ENCODE measurements at regions not wholly inside any gene's neighbourhood (a gene's known extent, or its start where the extent isn't known, plus 50 kb on each side); places are given as distances from the start of the nearest gene placed in this dataset.

- H3K27ac ChIP-seq (ENCODE audit: low read depth, low read length), result no peak overlapping the region
- no peaks in the 10 kb centered on the region for H3K9me3 ChIP-seq (ENCODE audit: control insufficient read depth, insufficient read depth, low read depth, low read length)
- H3K27me3 ChIP-seq (ENCODE audit: control insufficient read depth, insufficient read depth, low read length), result no peaks in the 10 kb centered on the region
- no peaks in the 10 kb centered on the region for H3K36me3 ChIP-seq (ENCODE audit: control insufficient read depth, insufficient read depth, low read length)
- H3K4me3 ChIP-seq (ENCODE audit: low read depth, low read length), result no peak overlapping the region
- no peak overlapping the region for H3K9ac ChIP-seq (ENCODE audit: low read length)
- H3K4me1 ChIP-seq (ENCODE audit: control insufficient read depth, insufficient read depth, low read length), result no peaks in the 10 kb centered on the region
Measured at GRCh38 chr2:129101186-129101585, 782.5 kb upstream of the HS6ST1 start.

DNA sequence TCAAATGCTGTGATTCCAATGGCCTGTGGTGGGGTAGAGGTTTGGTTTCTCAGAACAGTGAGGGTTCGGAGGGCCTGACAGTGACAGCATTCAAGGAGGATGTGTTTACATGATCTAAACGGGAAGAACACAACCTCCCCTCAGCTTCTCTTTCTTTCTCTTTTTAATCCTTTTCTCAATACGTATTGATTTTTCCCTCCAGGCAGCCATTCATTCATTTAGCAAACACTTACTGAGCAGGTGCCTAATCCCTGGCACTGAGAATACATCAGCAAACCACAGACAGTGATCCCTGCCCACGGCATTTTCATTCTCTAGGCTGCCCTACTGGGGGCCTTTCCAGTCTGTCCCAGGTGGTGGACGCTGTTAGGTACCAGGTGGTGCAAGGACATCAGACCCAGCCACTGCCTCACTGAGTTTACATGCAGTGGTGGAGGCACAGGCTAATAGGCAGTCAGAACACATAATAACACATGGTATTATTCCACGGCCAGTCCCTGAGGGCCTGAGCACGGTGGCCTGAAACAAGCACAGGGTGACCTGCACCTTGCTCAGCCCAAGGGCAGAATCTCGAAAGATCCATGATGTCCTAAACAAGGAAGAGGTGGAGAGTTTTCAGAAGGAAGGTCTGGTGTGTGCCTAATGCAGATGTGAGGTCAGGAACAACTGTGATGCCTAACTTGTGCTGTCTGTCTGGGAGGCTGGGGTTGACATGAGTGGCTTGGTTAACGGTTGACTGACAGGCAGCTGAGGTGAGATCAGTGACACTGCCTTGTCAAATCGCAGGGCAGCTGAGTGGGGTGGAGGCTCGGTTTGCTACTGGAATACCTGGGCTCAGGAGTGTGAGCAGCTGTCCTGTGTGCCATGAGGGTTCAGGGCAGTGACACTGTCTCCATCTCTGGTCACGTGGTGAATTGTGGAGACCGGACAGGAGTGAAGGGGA, 785.5 kb upstream of the HS6ST1 start:
- Histone ChIP-seq H3K36me3 (ENCODE audit: control insufficient read depth, insufficient read depth, low read length) (no peaks in the 10 kb centered on the region), H3K4me3 (ENCODE audit: low read depth, low read length) (no peak overlapping the region), H3K9ac (ENCODE audit: low read length) (no peak overlapping the region), H3K27me3 (ENCODE audit: control insufficient read depth, insufficient read depth, low read length) (no peaks in the 10 kb centered on the region), H3K27ac (ENCODE audit: low read depth, low read length) (no peak overlapping the region), H3K4me1 (ENCODE audit: control insufficient read depth, insufficient read depth, low read length) (no peaks in the 10 kb centered on the region), H3K9me3 (ENCODE audit: control insufficient read depth, insufficient read depth, low read depth, low read length) (no peaks in the 10 kb centered on the region)

GRCh38 chr2:129112181-129112580, 793.5 kb upstream of the HS6ST1 start:
- Histone ChIP-seq H3K27me3 (ENCODE audit: control insufficient read depth, insufficient read depth, low read length) (no peaks in the 10 kb centered on the region), H3K4me3 (ENCODE audit: low read depth, low read length) (no peak overlapping the region), H3K4me1 (ENCODE audit: control insufficient read depth, insufficient read depth, low read length) (no peaks in the 10 kb centered on the region), H3K9me3 (ENCODE audit: control insufficient read depth, insufficient read depth, low read depth, low read length) (no peaks in the 10 kb centered on the region), H3K9ac (ENCODE audit: low read length) (no peak overlapping the region), H3K36me3 (ENCODE audit: control insufficient read depth, insufficient read depth, low read length) (no peaks in the 10 kb centered on the region), H3K27ac (ENCODE audit: low read depth, low read length) (no peak overlapping the region)

GRCh38 chr2:129113776-129114175, 795.1 kb upstream of the HS6ST1 start:
- H3K9ac ChIP-seq (ENCODE audit: low read length), result no peak overlapping the region
- H3K27ac ChIP-seq (ENCODE audit: low read depth, low read length), result no peak overlapping the region
- no peaks in the 10 kb centered on the region for H3K4me1 ChIP-seq (ENCODE audit: control insufficient read depth, insufficient read depth, low read length)
- no peaks in the 10 kb centered on the region for H3K9me3 ChIP-seq (ENCODE audit: control insufficient read depth, insufficient read depth, low read depth, low read length)
- H3K27me3 ChIP-seq (ENCODE audit: control insufficient read depth, insufficient read depth, low read length), result no peaks in the 10 kb centered on the region
- no peak overlapping the region for H3K4me3 ChIP-seq (ENCODE audit: low read depth, low read length)
- no peaks in the 10 kb centered on the region for H3K36me3 ChIP-seq (ENCODE audit: control insufficient read depth, insufficient read depth, low read length)

- H3K4me1 ChIP-seq (ENCODE audit: control insufficient read depth, insufficient read depth, low read length), result no peaks in the 10 kb centered on the region
- H3K9me3 ChIP-seq (ENCODE audit: control insufficient read depth, insufficient read depth, low read depth, low read length), result no peaks in the 10 kb centered on the region
- H3K4me3 ChIP-seq (ENCODE audit: low read depth, low read length), result no peak overlapping the region
- H3K36me3 ChIP-seq (ENCODE audit: control insufficient read depth, insufficient read depth, low read length), result no peaks in the 10 kb centered on the region
- H3K27me3 ChIP-seq (ENCODE audit: control insufficient read depth, insufficient read depth, low read length), result no peaks in the 10 kb centered on the region
- no peak overlapping the region for H3K27ac ChIP-seq (ENCODE audit: low read depth, low read length)
- no peak overlapping the region for H3K9ac ChIP-seq (ENCODE audit: low read length)
Measured at GRCh38 chr2:129117434-129117833, 798.8 kb upstream of the HS6ST1 start.

DNA sequence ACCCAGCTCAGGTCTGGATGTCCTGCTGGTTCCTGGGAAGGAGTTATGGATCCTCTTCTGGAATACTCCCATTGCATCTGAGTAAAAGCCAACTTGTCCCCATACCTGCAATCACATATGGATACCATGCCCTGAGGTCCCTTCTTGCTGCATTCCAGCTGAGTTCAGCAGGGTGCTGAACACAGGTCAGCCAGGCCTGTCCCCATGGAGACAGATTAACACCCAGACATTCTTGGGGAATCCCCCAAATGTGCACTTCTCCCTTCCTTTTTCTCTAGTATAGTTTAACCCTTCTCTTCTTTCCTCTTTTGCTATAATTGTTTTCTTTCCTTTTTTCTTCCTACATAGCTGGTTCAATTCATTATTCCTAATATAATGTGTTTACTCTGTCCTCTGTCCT, 799.6 kb upstream of the HS6ST1 start:
- Histone ChIP-seq H3K9me3 (ENCODE audit: control insufficient read depth, insufficient read depth, low read depth, low read length) (no peaks in the 10 kb centered on the region), H3K27ac (ENCODE audit: low read depth, low read length) (no peak overlapping the region), H3K27me3 (ENCODE audit: control insufficient read depth, insufficient read depth, low read length) (no peaks in the 10 kb centered on the region), H3K4me3 (ENCODE audit: low read depth, low read length) (no peak overlapping the region), H3K36me3 (ENCODE audit: control insufficient read depth, insufficient read depth, low read length) (no peaks in the 10 kb centered on the region), H3K4me1 (ENCODE audit: control insufficient read depth, insufficient read depth, low read length) (no peaks in the 10 kb centered on the region), H3K9ac (ENCODE audit: low read length) (no peak overlapping the region)

- Histone ChIP-seq H3K4me3 (ENCODE audit: low read depth, low read length) (no peak overlapping the region), H3K9ac (ENCODE audit: low read length) (no peak overlapping the region), H3K4me1 (ENCODE audit: control insufficient read depth, insufficient read depth, low read length) (no peaks in the 10 kb centered on the region), H3K27ac (ENCODE audit: low read depth, low read length) (no peak overlapping the region), H3K9me3 (ENCODE audit: control insufficient read depth, insufficient read depth, low read depth, low read length) (peaks cover 6% of the 10 kb centered on the region), H3K36me3 (ENCODE audit: control insufficient read depth, insufficient read depth, low read length) (no peaks in the 10 kb centered on the region), H3K27me3 (ENCODE audit: control insufficient read depth, insufficient read depth, low read length) (no peaks in the 10 kb centered on the region)
Measured at GRCh38 chr2:129129087-129129486, 810.4 kb upstream of the HS6ST1 start.

GRCh38 chr2:129133692-129134641, 815.3 kb upstream of the HS6ST1 start:
- no peak overlapping the region for H3K9ac ChIP-seq (ENCODE audit: low read length)
- 0 out of 2 replicates have a peak, but pooled peaks cover 1% of the 10 kb centered on the region for H3K9me3 ChIP-seq (ENCODE audit: control insufficient read depth, insufficient read depth, low read depth, low read length)
- no peaks in the 10 kb centered on the region; the same call in 1 of the 2 replicates for H3K4me1 ChIP-seq (ENCODE audit: control insufficient read depth, insufficient read depth, low read length)
- no peak overlapping the region for H3K4me3 ChIP-seq (ENCODE audit: low read depth, low read length)
- H3K36me3 ChIP-seq (ENCODE audit: control insufficient read depth, insufficient read depth, low read length), result no peaks in the 10 kb centered on the region
- H3K27me3 ChIP-seq (ENCODE audit: control insufficient read depth, insufficient read depth, low read length), result no peaks in the 10 kb centered on the region
- H3K27ac ChIP-seq (ENCODE audit: low read depth, low read length), result no peak overlapping the region

DNA sequence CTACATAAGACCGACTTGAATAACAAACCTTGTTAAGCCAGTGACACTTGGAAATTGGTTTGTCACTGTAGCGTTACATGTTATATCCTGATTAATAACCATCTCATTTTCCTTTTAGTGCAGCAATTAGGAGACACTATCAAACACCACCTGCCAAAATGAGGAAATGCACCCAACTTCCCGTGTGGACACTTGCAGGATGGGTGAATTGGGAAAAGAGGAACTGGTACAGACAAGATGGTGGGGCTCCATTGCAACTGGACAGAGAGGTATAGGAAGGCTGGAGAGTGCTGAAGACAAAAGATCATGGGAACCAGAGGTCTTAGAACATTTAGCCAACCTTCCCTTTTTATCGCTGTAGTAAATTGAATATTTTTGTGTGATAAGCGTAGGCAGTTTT, 816.3 kb upstream of the HS6ST1 start:
- Histone ChIP-seq H3K9me3 (ENCODE audit: control insufficient read depth, insufficient read depth, low read depth, low read length) (0 out of 2 replicates have a peak, but pooled peaks cover 6% of the 10 kb centered on the region), H3K4me3 (ENCODE audit: low read depth, low read length) (no peak overlapping the region), H3K9ac (ENCODE audit: low read length) (no peak overlapping the region), H3K27me3 (ENCODE audit: control insufficient read depth, insufficient read depth, low read length) (no peaks in the 10 kb centered on the region), H3K36me3 (ENCODE audit: control insufficient read depth, insufficient read depth, low read length) (no peaks in the 10 kb centered on the region), H3K27ac (ENCODE audit: low read depth, low read length) (no peak overlapping the region), H3K4me1 (ENCODE audit: control insufficient read depth, insufficient read depth, low read length) (no peaks in the 10 kb centered on the region; the same call in 1 of the 2 replicates)

DNA sequence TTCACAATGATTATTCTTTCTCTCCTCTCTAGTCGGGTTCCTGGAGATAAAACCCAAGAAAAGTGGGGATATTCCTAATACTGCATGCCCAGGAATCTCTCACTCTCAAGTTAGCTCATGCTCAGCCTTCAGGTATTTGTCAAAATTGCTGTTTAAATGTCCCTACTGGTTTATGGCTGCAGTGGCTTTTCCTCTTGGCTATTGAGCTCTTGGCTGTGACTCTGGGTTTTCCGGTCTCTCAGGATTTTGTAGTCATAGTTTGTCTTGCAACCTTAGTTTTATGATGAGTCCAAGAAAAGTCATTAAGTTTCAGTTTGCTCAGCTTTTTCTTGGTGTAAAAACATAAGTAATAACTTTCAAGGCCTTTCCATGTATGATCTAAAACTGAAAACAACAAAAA, 820.7 kb upstream of the HS6ST1 start:
- Histone ChIP-seq H3K27ac (ENCODE audit: low read depth, low read length) (no peak overlapping the region), H3K9ac (ENCODE audit: low read length) (no peak overlapping the region), H3K9me3 (ENCODE audit: control insufficient read depth, insufficient read depth, low read depth, low read length) (peaks cover 13% of the 10 kb centered on the region; the same call in 1 of the 2 replicates), H3K4me3 (ENCODE audit: low read depth, low read length) (no peak overlapping the region), H3K4me1 (ENCODE audit: control insufficient read depth, insufficient read depth, low read length) (no peaks in the 10 kb centered on the region; the same call in 1 of the 2 replicates), H3K27me3 (ENCODE audit: control insufficient read depth, insufficient read depth, low read length) (no peaks in the 10 kb centered on the region), H3K36me3 (ENCODE audit: control insufficient read depth, insufficient read depth, low read length) (no peaks in the 10 kb centered on the region)

GRCh38 chr2:129142465-129142864, 823.8 kb upstream of the HS6ST1 start:
- Histone ChIP-seq H3K9me3 (ENCODE audit: control insufficient read depth, insufficient read depth, low read depth, low read length) (peaks cover 13% of the 10 kb centered on the region; the same call in 1 of the 2 replicates), H3K4me1 (ENCODE audit: control insufficient read depth, insufficient read depth, low read length) (no peaks in the 10 kb centered on the region), H3K4me3 (ENCODE audit: low read depth, low read length) (no peak overlapping the region), H3K27ac (ENCODE audit: low read depth, low read length) (no peak overlapping the region), H3K27me3 (ENCODE audit: control insufficient read depth, insufficient read depth, low read length) (no peaks in the 10 kb centered on the region), H3K9ac (ENCODE audit: low read length) (no peak overlapping the region), H3K36me3 (ENCODE audit: control insufficient read depth, insufficient read depth, low read length) (no peaks in the 10 kb centered on the region)
